NCI-H345 treated with DMSO at 0.1 percent for 48 hours (cell line): ENCODE measurements at regions not wholly inside any gene's neighbourhood (a gene's known extent, or its start where the extent isn't known, plus 50 kb on each side); places are given as distances from the start of the nearest gene placed in this dataset.

ENCODE experiments used
- DNase-seq: peaks from one replicate; lab custom pipeline; 2025; ENCODE audit not compliant: unreplicated experiment; lab: John Stamatoyannopoulos, UW

DNA sequence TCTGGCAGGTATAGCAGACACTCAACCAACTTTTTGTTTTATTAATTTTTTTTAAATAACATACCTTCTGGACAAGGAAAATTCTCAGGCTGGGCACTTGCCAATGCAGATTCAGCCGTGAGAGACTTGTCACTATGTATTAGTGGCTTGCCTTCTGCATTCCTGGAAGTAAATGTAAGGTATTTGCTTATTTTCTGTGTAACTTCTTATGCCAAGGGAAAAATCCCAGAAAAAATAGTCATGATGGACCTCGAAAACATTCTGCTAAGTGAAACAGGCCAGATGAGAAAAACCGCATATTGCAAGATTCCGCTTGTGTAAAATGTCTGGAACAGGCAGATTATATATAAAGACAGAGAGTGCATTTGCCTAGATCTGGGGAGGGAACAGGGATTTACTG lies 260.3 kb upstream of the DAPK1 start:
- no peak for DNase-seq

DNA sequence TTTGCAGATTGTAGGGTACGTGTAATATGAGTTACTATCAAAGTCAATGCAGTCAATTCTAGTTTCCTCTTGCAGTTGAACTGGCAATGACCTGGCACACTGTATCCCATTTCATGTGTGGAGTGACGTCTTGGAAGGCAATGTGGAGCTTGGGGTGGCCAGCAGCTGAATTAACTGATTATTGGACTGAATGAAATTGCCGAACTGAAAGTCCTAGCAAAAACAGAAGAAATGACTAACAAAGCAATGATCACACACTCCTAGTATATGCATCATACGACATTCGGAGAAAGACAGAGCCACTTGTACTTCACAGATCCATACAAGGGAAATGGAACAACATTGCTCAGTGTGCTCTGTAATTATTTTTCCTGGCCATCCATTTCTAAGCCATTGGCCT lies 259.1 kb upstream of the DAPK1 start:
- no peak for DNase-seq

DNA sequence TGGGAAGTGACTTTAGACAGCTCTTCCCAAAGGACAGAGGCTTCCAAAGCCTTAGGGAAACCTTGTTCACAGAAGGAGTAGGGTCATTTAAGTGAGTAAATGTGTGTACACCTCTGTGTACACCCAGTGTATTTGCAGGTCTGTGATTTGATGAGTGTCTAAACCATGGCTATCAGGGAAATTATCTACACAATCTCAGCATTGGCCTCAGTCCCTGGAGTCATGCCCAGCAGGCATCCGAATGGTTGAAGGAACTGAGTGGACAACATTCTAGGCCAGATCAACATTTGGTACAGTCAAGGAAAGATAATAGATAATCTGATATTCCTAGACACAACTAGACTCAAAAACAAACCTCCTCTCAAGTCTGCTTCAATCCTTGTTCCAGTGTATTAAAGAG lies 258.4 kb upstream of the DAPK1 start:
- no peak for DNase-seq

DNA sequence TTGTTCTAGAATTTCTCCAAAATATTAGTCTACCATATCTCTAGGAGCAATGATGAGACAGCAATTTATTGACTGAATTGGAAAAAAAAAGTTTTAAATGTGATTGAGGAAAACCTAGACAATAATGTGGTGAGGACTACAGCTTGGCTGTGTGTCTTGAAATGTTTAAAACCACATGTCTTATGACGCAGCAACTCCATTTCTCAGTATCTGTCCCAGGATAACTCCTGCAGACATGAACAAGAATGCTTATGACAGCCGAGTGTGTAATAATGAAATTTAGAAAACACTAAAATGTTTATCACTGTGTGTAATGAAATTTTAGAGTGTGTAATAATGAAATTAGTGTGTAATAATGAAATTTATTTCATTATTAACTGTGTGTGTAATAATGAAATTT lies 254.1 kb upstream of the DAPK1 start:
- no peak for DNase-seq

DNA sequence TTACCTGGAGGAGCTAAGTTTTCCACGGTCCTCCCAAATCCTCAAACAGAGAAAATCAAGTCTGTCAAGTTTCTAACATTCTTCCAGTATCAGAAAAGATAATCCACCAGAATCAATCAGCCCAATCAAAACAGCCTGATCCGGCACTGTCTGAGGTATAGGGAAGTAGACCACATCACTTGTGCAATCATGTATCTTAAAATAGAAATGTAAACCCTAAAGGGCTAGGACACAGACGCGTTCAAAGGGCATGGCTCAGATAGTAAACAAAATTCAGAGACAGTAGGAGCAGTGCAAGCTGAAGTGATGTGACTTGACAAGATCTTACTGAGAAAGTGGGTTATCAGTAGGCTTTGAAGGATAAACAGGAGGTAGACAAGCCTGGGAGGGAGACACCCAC lies 252.4 kb upstream of the DAPK1 start:
- no peak for DNase-seq

DNA sequence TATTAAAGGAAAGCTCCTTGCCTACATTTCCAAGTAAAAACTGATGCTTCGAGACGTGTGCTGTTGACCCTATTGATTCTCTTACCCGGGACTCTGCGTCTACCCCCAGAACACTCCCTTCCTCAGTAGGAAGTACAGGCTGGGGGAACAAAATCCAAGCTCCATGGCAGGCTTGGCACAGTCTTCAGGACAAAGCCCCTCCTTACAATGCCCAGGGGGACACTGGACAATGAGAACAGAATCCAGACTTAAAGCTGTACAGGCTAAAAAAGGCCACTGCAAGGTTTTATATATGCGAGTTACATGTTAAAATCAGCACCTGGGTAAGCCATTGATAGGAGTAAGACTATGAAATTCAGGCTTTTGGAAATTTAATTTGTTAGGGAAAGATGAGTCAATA lies 250.6 kb upstream of the DAPK1 start:
- DNase-seq, result no peak

DNA sequence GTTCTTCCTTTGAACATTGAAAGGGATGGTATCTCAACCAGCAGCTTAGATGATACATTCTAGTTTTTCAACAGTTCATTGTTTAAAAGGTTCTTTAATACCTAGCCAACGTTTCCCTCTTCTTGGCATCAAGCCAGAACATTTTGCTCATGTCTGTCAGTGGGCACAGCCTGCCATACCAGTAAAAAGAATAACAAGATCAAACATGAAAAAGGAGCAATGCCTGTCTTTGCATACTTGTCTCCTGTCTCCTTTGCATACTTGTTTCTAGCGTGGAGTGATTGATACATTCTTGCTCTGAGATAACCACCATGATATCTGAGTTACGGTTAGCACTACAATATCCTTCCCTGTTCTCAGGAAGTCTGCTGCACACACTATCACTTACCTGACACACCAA lies 248.6 kb upstream of the DAPK1 start:
- DNase-seq, result no peak

DNA sequence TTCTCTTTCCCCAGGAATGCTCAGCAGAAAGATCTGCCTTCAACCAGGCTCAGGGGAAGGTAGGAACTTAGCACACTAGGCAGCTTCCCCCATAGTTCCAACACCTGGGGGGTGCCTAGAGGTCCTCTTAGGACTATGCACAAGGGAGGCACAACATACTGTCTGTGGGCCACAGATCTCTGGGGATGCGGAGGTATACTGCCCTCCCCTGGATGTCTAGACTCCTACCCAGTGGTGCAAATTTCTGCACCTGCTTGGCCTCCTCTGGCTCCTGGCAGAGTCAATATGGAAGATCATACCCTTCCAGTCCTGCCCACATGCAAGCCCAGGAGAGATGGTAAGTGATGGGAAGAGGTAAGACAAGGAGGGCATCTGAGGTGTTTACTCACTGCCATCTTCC lies 247.5 kb upstream of the DAPK1 start:
- no peak for DNase-seq

DNA sequence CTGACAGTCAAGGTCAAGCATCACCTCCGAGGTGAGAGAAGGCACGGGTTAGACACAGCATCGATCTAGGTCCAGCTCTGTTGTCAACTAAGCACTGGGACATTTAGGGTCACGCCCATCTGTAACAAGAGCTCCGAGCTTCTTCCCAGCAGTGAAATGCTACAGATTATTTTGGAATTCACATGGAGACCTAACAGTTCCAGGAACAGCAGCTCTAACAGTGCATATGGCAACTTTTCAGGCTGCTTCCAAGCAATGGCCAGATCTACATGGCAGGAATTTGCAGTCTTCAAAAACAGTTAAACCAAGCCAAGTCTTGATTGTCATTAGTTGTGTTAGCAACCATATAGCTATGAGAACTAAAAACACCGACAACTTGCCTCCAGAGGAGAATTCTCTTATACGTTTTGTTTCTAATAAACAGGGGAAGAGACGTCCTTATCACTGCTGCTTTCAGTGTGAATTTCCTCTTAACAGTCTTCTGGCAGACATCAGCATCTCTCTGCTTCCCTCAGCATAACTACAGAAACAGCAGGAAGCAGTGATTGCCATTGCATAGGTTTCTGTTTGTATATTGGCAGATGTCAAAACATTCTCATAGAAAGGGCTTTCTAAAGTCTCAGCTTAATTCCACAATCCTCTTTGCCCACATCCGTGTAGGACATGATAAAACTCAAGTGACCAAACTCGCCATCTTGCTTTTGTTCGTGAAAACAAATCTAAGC lies 242.1 kb upstream of the DAPK1 start:
- no peak for DNase-seq

DNA sequence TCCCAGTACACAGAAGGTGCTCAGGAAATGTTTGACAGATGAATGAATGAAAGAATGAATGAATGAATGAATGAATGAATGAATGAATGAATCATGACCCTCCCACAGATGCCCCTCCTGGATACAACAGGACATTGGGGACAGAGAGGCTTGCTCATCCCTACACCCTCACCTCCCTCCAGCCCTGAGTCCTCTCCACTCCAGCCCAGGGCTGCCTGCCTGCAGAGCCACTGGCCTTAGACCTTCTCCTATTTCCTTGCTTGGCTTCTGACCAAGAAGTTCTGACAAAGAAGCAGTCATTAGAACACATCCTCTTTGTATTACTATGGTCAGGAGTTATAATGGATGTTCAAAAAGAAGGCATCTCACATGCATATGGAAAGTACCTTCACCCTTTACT lies 240.7 kb upstream of the DAPK1 start:
- no peak for DNase-seq

DNA sequence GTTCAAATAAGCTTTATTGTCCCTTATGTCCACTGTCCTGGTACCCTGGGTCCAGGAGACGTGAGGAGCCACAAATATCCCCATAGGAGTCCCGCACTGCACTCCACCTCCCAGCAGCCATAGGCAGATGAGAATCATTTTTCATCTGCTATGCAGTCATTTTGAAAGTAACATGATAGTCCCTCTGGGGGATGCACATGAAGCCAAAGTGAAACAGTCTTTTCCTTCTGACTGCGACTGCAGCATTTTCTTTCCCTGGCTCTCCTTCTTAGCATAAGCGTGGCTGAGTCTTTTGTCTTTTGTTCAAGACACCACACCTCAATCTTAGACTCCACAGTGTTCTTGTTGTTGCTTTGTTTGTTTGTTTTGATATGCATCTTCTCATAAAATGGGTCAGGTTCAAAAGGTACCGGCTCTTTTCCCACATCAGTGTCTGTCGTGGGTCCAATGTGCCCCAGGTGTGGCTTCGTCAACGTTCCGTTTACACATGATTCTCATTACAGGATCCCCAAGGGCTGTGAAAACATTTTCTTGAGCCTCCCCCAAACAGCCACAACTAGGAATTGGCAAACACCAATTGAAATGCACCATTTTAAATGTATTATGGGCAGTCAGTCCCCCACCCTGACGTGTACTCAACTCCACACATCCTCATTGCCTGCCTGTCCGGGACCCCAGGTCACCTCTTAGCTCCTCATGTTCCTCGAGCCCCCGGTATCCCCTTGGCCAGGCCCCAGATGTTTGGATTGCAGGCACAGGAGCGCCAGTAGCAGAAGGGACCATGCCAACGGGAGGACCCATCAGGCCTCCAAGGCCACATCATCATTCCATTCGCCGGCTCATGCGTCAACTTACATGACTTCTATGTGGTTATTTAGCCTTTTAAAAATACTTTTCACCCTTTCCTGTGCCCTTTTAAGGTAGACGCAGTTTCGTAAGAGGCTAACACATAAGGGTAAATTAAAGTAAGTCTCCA lies 237.8 kb upstream of the DAPK1 start:
- no peak for DNase-seq

DNA sequence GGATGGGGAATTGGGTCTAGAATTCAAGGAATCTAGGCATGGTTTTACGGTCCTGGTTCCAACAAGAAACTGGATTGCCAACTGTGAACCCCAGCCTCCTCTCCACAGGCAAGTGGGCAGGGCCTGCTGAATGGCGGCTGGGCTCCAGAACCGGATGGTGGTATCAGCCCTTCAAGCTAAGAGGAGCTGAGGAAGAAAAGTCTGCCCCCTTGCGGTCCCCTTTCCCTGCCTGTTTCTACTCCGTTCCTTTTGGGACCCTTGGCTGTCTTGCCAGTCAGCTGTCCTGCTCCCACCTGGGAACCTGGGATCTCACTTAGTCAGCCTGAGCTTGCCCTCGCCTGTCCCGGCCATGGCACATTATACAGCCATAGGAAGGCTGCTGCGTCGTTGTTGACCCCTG lies 234.4 kb upstream of the DAPK1 start:
- DNase-seq, result no peak

DNA sequence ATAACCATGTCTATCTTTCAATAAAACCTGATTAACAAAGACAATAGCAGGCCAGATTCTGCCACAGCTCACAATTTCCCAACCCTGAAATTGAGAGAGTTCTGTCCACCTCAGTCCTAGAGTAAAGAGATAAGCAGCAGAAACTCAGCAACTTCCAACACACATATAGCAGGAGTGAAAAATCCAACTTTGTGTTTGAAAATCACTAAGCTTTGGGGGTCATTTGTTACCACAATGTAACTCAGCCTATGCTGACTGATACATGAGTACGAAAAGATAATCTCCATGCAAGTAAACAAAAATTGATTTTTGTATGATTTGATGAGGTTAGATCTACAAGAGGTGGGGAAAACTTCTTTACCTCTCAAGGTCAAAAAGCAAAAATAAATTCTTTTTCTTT lies 231.0 kb upstream of the DAPK1 start:
- DNase-seq, result no peak

DNA sequence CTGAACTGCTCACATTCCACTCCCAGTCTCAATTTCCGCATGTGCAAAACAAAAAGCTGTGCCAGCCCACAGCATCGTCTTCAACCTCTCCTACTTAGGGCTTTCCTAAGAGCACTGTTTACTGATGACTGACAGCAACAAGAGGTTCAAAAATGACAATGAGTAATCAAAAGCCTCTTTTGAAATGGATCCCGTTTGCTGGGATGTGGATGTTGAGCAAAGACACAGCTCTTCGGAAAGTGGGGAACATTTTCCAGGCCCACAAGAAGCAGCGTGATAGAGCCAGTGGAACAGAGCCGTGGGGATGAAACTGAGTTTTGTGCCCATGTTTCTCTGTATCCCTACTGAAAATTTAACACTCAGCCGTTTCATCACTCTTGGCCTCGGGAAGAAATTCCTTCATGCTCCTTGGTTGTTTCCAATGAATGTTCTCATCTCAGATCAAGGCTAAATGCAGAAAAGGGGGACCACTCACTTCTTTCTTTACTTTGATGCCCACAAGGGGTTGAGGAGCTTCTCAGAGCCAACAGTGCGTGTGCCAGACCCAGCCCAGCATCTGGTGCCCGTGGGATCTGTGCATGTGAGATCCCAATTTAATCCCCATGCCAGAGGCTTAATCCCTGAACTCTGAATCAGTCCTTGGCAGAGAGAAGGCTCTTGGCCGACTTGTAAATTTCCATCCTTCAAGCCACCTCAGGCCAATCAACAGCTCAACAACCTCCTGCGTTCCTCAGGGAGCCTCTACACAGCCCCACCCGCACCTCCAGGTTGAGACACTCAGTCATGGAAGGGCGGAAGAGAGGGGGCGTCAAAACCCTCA lies 230.2 kb upstream of the DAPK1 start:
- no peak for DNase-seq

DNA sequence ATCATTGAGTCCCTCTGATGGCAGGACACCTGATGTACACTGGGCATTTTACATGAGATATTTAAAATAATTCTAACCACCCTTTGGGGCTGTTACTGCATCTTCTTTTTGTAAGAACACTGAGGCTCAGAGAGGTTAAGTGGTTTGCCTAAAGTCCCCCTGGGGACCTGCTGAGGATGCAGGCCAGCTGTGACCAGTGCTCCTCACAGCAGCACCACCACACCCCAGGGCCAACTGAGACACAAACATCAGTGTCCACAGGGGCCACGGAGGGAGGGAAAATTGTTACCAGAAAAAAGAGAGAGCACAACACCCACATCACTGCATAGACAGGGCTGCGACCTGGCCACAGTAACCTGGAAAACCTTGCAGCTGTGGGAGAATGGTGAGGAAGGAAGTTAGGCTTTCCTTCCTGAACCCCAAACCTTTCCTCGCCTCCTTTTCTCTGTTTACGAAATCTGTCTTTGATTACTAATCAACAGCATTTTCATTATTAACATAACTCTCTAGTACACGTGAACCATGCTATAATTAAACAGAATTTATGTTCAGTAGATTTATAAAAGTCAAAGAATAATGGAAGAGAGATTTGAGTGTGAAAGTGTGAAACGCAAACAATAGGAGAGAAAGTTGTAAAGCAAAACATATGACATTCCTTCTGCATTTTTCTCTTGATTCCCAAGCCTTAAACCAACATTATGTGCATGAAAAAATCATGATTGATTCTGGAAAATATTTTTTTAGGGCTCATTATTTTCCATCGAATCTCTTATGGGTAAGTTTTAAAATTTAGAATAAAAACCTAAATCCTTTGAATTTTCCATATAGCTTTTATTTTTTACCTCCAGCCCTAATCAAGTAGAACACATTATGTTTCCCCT lies 228.1 kb upstream of the DAPK1 start:
- no peak for DNase-seq

DNA sequence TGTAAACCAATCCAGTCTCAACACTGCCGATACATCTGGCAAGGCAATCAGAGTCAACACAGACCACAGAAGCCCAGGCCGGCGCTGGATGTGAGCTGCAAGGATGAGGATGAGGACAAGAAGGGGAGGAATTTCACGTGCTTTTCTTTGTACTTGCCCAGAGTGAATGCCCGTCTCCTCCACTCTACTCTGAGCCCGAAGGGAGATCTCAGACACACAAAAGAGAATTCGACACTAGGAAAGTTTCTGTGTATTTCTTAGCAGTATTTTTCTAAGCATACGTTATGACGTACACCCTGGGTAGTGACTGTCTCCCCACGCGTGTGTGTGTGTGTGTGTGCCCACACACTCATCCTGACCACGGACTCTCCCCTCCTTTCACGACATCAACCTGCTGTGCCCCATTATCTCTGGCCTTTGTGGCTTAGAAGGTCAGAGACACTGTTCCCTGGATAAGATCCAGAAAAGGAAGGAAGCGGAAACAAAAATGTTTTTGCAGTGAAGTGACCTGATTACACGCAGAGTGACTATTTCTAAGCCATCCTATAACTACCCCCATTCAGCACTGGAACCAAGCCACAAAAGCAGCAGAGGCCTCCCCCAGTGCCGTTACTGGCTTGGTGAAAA lies 227.3 kb upstream of the DAPK1 start:
- DNase-seq, result no peak

DNA sequence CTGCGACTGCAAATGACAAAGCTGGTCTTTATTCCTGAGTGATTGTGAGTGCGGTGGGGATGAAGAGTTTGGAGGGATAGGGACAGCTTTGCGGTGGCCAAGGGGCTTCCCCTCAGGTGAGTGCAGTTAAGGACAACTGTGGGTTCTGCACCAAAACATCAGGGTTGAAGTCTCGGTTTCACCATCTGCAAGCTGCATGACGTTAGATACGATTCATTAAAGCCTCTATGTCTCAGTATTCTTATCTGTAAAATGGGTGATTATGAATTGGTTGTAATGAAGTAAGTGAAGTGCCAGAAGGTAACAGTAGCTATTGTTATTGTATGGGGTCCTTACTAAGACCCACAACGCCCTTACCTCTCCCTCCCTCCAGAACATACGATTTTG lies 226.8 kb upstream of the DAPK1 start:
- DNase-seq, result no peak

DNA sequence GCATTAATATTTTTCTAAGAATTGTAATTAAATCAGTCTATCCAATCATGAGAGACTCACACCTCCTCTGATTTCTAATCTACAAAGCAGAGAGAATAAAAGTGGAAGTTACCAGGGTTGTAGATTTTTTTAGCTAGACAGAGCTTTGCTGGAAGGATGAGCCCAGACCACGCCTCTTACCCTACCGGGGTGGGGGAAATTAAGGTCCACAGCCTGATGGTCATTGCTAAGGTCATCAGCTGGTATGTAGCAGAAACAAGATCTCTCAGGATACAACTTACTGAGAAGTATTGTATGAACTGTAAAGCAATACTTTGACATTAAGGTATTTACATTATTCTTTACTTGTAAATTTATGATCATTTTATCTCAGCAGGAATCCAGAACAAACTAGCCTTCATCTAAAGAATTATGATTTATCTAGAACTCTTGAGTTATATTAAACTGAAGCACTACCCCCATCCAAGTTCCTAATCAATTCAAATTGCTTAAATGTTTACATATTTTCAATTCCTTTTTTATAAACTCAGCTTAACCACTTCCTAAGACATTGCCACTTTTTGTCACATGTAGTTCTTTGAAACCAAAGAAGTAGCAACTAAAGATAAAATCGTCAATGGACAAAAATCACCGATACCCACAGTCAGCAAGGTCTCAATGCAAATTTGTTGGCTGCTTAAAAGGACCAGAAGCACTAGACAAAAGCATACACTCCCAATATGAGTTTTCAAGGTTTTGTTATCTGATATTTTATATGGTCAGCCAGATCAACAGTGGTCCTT lies 225.8 kb upstream of the DAPK1 start:
- no peak for DNase-seq

DNA sequence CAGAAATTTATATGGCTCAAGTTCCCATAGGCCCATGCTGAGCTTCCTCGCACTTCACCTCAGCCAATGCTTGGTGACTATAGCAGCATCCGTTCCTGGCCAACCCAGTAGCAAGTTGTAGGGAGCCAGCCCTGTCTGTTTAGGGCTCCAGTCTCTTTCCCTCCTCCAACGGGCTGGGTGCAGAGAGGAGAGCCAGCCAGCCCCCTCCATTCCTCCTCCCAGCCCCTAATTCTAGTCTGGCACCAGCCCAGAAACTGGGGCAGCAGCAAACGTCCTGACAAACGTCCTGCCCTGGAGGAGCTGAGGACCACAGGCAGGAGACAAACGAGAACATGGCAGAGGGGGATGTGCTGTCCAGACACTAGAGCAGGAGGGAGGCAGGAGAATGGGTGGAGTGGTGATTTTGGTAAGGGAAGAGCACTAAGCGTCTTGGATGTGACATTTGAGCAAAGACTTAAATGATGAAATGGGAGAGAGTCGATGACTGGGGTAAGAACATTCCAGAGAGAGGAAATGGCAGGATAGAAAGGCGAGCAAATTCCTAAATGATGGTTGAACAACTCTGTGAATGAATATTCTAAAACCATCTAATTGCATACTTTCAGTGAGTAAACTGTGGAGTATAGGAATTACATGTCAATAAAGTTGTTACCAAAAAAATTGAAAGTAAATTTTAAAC lies 222.5 kb upstream of the DAPK1 start:
- no peak for DNase-seq
